Activated CD4-positive, alpha-beta T cell treated with anti-CD3 and anti-CD28 coated beads, Interleukin-2, amount 10 ng/mL, durations not matched to agents 7 days and 5 days (primary cell): ENCODE measurements at regions not wholly inside any gene's neighbourhood (a gene's known extent, or its start where the extent isn't known, plus 50 kb on each side); places are given as distances from the start of the nearest gene placed in this dataset.

Experiments
- CTCF ChIA-PET: fragments of 350-600 bp; sonication (Branson Sonifier 250); formaldehyde crosslinking; loops from one replicate; lab custom pipeline; 2021; ENCODE audit warnings: antibody characterized with exemption; lab: Charles Lee
- POLR2A ChIA-PET: fragments of 350-600 bp; sonication (Branson Sonifier 250); formaldehyde crosslinking; loops from one replicate; lab custom pipeline; 2021; ENCODE audit warnings: antibody characterized with exemption; lab: Charles Lee
- DNase-seq: peaks from one replicate; pipeline ENCODE4 v3.0.0-alpha.2; 2020
- H3K27ac Mint-ChIP-seq: one replicate; pipeline ENCODE4 v1.8.0; 2021; ENCODE audit warnings: mild to moderate bottlenecking, moderate library complexity, mixed read lengths
- H3K27me3 Mint-ChIP-seq: one replicate; pipeline ENCODE4 v1.8.0; 2021; ENCODE audit warnings: mixed read lengths
- H3K36me3 Mint-ChIP-seq: one replicate; pipeline ENCODE4 v1.8.0; 2021; ENCODE audit warnings: low read depth, mixed read lengths
- H3K4me1 Mint-ChIP-seq: one replicate; pipeline ENCODE4 v1.8.0; 2021; ENCODE audit warnings: mixed read lengths
- H3K4me3 Mint-ChIP-seq: one replicate; pipeline ENCODE4 v1.8.0; 2021; ENCODE audit warnings: mild to moderate bottlenecking, moderate library complexity, mixed read lengths
- H3K9me3 Mint-ChIP-seq: one replicate; pipeline ENCODE4 v1.8.0; 2021; ENCODE audit warnings: mixed read lengths

GRCh38 chr18:72470391-72470790 is 73.8 kb downstream of the CBLN2 start:
- H3K4me3 Mint-ChIP-seq = no peak overlapping the region
- ChIA-PET POLR2A (no interaction called here), CTCF (no interaction called here)
- H3K36me3 Mint-ChIP-seq = no peaks in the 10 kb centered on the region
- no peaks in the 10 kb centered on the region for H3K4me1 Mint-ChIP-seq
- no peak for DNase-seq
- H3K27me3 Mint-ChIP-seq = no peaks in the 10 kb centered on the region
- no peaks in the 10 kb centered on the region for H3K9me3 Mint-ChIP-seq
- H3K27ac Mint-ChIP-seq = no peak overlapping the region

GRCh38 chr18:72468021-72468710 is 76.0 kb downstream of the CBLN2 start:
- Mint-ChIP-seq H3K4me1 (no peaks in the 10 kb centered on the region), H3K27ac (no peak overlapping the region), H3K27me3 (no peaks in the 10 kb centered on the region), H3K36me3 (no peaks in the 10 kb centered on the region), H3K9me3 (no peaks in the 10 kb centered on the region), H3K4me3 (no peak overlapping the region)
- ChIA-PET CTCF (no interaction called here), POLR2A (no interaction called here)
- no peak for DNase-seq

- H3K27ac Mint-ChIP-seq = no peak overlapping the region
- no peaks in the 10 kb centered on the region for H3K4me1 Mint-ChIP-seq
- peaks cover 2% of the 10 kb centered on the region for H3K9me3 Mint-ChIP-seq
- H3K4me3 Mint-ChIP-seq = no peak overlapping the region
- H3K27me3 Mint-ChIP-seq = no peaks in the 10 kb centered on the region
- H3K36me3 Mint-ChIP-seq = no peaks in the 10 kb centered on the region
- POLR2A ChIA-PET = no interaction called here
- CTCF ChIA-PET = no interaction called here
- DNase-seq = no peak
Measured at GRCh38 chr18:72460210-72460680, 83.9 kb downstream of the CBLN2 start.

- Mint-ChIP-seq H3K27ac (no peak overlapping the region), H3K36me3 (no peaks in the 10 kb centered on the region), H3K27me3 (no peaks in the 10 kb centered on the region), H3K9me3 (peaks cover 6% of the 10 kb centered on the region), H3K4me1 (no peaks in the 10 kb centered on the region), H3K4me3 (no peak overlapping the region)
- ChIA-PET POLR2A (no interaction called here), CTCF (no interaction called here)
- DNase-seq = no peak
Measured at GRCh38 chr18:72458271-72458670, 85.9 kb downstream of the CBLN2 start.

- DNase-seq = no peak
- no peaks in the 10 kb centered on the region for H3K36me3 Mint-ChIP-seq
- ChIA-PET CTCF (no interaction called here), POLR2A (no interaction called here)
- H3K9me3 Mint-ChIP-seq = peaks cover 12% of the 10 kb centered on the region
- no peak overlapping the region for H3K4me3 Mint-ChIP-seq
- no peaks in the 10 kb centered on the region for H3K4me1 Mint-ChIP-seq
- H3K27me3 Mint-ChIP-seq = no peaks in the 10 kb centered on the region
- H3K27ac Mint-ChIP-seq = no peak overlapping the region
Measured at GRCh38 chr18:72456802-72457201, 87.3 kb downstream of the CBLN2 start.

GRCh38 chr18:72452328-72452727 is 91.8 kb downstream of the CBLN2 start:
- no peak overlapping the region for H3K4me3 Mint-ChIP-seq
- peaks cover 12% of the 10 kb centered on the region for H3K9me3 Mint-ChIP-seq
- H3K4me1 Mint-ChIP-seq = no peaks in the 10 kb centered on the region
- no peaks in the 10 kb centered on the region for H3K27me3 Mint-ChIP-seq
- no peaks in the 10 kb centered on the region for H3K36me3 Mint-ChIP-seq
- no peak for DNase-seq
- ChIA-PET POLR2A (no interaction called here), CTCF (no interaction called here)
- H3K27ac Mint-ChIP-seq = no peak overlapping the region

- H3K9me3 Mint-ChIP-seq = no peaks in the 10 kb centered on the region
- CTCF ChIA-PET = no interaction called here
- no peak for DNase-seq
- H3K4me3 Mint-ChIP-seq = no peak overlapping the region
- H3K27ac Mint-ChIP-seq = no peak overlapping the region
- POLR2A ChIA-PET = no interaction called here
- H3K36me3 Mint-ChIP-seq = no peaks in the 10 kb centered on the region
- no peaks in the 10 kb centered on the region for H3K27me3 Mint-ChIP-seq
- no peaks in the 10 kb centered on the region for H3K4me1 Mint-ChIP-seq
Measured at GRCh38 chr18:72444798-72445155, 99.4 kb downstream of the CBLN2 start.

- Mint-ChIP-seq H3K27me3 (no peaks in the 10 kb centered on the region), H3K4me1 (no peaks in the 10 kb centered on the region), H3K36me3 (no peaks in the 10 kb centered on the region), H3K4me3 (no peak overlapping the region), H3K27ac (no peak overlapping the region), H3K9me3 (no peaks in the 10 kb centered on the region)
- CTCF ChIA-PET = no interaction called here
- DNase-seq = no peak
- POLR2A ChIA-PET = no interaction called here
Measured at GRCh38 chr18:72444111-72444797, 99.9 kb downstream of the CBLN2 start.

- Mint-ChIP-seq H3K4me3 (no peak overlapping the region), H3K27me3 (no peaks in the 10 kb centered on the region), H3K27ac (no peak overlapping the region), H3K4me1 (no peaks in the 10 kb centered on the region), H3K9me3 (no peaks in the 10 kb centered on the region), H3K36me3 (no peaks in the 10 kb centered on the region)
- no peak for DNase-seq
- ChIA-PET CTCF (interaction anchor here (0.5 kb wide), 1 partner anchor 10 kb away, joined by 5 read pairs; no protein-coding TSS in a partner anchor), POLR2A (no interaction called here)
Measured at GRCh38 chr18:72436401-72436800, 107.7 kb downstream of the CBLN2 start.

GRCh38 chr18:72433756-72434155 is 110.4 kb downstream of the CBLN2 start:
- Mint-ChIP-seq H3K4me1 (no peaks in the 10 kb centered on the region), H3K27me3 (no peaks in the 10 kb centered on the region), H3K36me3 (no peaks in the 10 kb centered on the region), H3K27ac (no peak overlapping the region), H3K4me3 (no peak overlapping the region), H3K9me3 (peaks cover 7% of the 10 kb centered on the region)
- DNase-seq = no peak
- ChIA-PET CTCF (no interaction called here), POLR2A (no interaction called here)

GRCh38 chr18:72427721-72428120 is 116.4 kb downstream of the CBLN2 start:
- H3K4me3 Mint-ChIP-seq = no peak overlapping the region
- H3K36me3 Mint-ChIP-seq = no peaks in the 10 kb centered on the region
- H3K9me3 Mint-ChIP-seq = peaks cover 7% of the 10 kb centered on the region
- no peak overlapping the region for H3K27ac Mint-ChIP-seq
- no peaks in the 10 kb centered on the region for H3K4me1 Mint-ChIP-seq
- ChIA-PET CTCF (no interaction called here), POLR2A (no interaction called here)
- no peak for DNase-seq
- H3K27me3 Mint-ChIP-seq = no peaks in the 10 kb centered on the region

GRCh38 chr18:72419914-72420313 is 124.2 kb downstream of the CBLN2 start:
- no peaks in the 10 kb centered on the region for H3K27me3 Mint-ChIP-seq
- ChIA-PET POLR2A (no interaction called here), CTCF (no interaction called here)
- H3K4me3 Mint-ChIP-seq = no peak overlapping the region
- H3K27ac Mint-ChIP-seq = no peak overlapping the region
- no peak for DNase-seq
- H3K9me3 Mint-ChIP-seq = no peaks in the 10 kb centered on the region
- H3K4me1 Mint-ChIP-seq = no peaks in the 10 kb centered on the region
- H3K36me3 Mint-ChIP-seq = no peaks in the 10 kb centered on the region

- Mint-ChIP-seq H3K4me1 (no peaks in the 10 kb centered on the region), H3K36me3 (no peaks in the 10 kb centered on the region), H3K27me3 (no peaks in the 10 kb centered on the region), H3K4me3 (no peak overlapping the region), H3K9me3 (no peaks in the 10 kb centered on the region), H3K27ac (no peak overlapping the region)
- ChIA-PET POLR2A (no interaction called here), CTCF (no interaction called here)
- no peak for DNase-seq
Measured at GRCh38 chr18:72412927-72413326, 131.2 kb downstream of the CBLN2 start.

- H3K36me3 Mint-ChIP-seq = no peaks in the 10 kb centered on the region
- no peak overlapping the region for H3K4me3 Mint-ChIP-seq
- H3K4me1 Mint-ChIP-seq = no peaks in the 10 kb centered on the region
- no peak for DNase-seq
- ChIA-PET CTCF (no interaction called here), POLR2A (no interaction called here)
- no peaks in the 10 kb centered on the region for H3K27me3 Mint-ChIP-seq
- no peak overlapping the region for H3K27ac Mint-ChIP-seq
- H3K9me3 Mint-ChIP-seq = peaks cover 5% of the 10 kb centered on the region
Measured at GRCh38 chr18:72411261-72411660, 132.9 kb downstream of the CBLN2 start.
